GM19463 (cell line): ENCODE measurements at regions not wholly inside any gene's neighbourhood (a gene's known extent, or its start where the extent isn't known, plus 50 kb on each side); places are given as distances from the start of the nearest gene placed in this dataset.
A peak's percentile ranks its signal among the peaks of the same experiment; 100 is the strongest.
"Not testable (repeated sequence)": the region's sequence is repeated elsewhere in the genome, so short reads cannot be mapped to it uniquely, and the experiment has no call there.

ENCODE experiments used
- ATAC-seq: cut with Tn5 transposase; IDR thresholded peaks from one replicate; pipeline ENCODE4 v1.9.1; 2021; ENCODE audit warnings: mild to moderate bottlenecking, moderate library complexity; ENCODE audit not compliant: unreplicated experiment

- ATAC-seq = peak; percentile 71
These were observed 189.2 kb upstream of the NR3C1 start for GRCh38 chr5:143592648-143593047.

- no peak for ATAC-seq
These were observed 185.6 kb upstream of the NR3C1 start for GRCh38 chr5:143588933-143589662.

DNA sequence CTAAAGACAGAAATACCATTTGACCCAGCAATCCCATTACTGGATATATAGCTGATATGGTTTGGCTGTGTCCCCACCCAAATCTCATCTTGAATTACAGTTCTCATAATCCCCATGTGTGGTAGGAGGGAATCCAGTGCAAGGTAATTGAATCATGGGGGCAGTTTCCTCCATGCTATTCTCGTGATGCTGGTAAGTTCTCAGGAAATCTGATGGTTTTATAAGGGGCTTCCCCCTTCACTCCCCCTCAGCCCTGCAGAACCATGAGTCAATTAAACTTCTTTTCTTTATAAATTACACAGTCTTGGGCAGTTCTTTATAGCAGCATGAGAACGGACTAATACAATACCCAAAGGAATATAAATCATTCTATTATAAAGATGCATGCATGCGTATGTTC is 184.6 kb upstream of the NR3C1 start:
- ATAC-seq = not testable (repeated sequence)

- no peak for ATAC-seq
These were observed 183.4 kb upstream of the NR3C1 start for GRCh38 chr5:143586781-143587362.

DNA sequence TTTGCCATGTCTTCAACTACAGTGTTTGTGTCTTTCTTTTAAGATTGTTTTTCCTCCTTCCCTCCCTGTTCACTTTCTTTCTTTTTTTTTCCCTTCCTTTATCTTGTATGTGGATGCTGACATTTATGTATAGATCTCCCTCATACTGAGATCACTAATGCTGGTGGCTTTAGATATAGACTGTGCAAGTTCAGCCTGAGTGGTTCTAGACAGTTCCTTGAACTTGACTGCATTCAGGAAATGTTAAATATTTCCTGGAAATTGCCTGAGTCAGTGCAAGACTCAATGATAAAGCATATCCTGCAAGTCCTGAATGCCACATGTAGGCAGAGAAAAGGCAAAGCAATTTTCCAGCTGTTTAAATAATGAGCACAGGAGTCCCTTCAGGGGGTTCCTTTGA is 182.5 kb upstream of the NR3C1 start:
- no peak for ATAC-seq

- ATAC-seq = no peak
These were observed 179.9 kb upstream of the NR3C1 start for GRCh38 chr5:143583409-143583808.

DNA sequence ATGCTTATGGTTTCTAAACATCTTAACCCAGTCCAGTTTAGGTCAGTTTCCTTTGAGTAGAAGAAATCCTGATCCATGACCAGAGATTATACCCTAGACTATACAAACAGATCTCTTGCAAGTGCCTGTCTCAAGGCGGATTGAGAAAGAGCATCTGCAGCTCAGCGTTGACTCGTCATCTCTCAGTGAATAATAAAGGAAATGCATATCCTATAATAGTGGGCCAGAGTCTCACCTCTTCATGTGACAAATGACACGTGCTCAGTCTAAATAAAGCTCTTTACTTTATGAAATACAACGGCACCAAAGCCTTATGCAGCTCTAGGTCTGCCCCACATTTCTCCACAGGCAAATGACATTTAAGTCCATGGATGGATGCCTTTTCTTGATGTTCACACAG is 179.4 kb upstream of the NR3C1 start:
- no peak for ATAC-seq

DNA sequence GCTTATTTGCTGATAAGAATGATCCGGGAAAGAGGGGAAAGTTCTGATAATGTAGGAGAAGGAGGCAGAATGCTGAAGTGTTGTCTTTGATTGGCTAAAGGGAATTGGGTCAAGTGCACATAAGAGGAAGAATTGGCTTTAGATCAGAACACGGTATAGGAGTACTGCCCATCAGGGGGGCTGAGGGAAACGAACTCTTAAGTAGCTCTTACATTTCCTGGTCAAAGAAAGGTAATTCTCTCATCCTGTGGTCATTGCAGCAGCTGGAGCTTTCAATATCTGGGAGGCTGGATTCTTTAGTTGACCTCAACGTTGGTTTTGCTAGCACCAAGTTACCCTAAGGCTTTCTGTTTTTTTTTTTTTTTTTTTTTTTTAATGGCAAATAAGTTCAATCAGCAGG is 178.7 kb upstream of the NR3C1 start:
- no peak for ATAC-seq

- no peak for ATAC-seq
These were observed 178.2 kb upstream of the NR3C1 start for GRCh38 chr5:143581649-143582048.

- no peak for ATAC-seq
These were observed 177.7 kb upstream of the NR3C1 start for GRCh38 chr5:143581147-143581546.

DNA sequence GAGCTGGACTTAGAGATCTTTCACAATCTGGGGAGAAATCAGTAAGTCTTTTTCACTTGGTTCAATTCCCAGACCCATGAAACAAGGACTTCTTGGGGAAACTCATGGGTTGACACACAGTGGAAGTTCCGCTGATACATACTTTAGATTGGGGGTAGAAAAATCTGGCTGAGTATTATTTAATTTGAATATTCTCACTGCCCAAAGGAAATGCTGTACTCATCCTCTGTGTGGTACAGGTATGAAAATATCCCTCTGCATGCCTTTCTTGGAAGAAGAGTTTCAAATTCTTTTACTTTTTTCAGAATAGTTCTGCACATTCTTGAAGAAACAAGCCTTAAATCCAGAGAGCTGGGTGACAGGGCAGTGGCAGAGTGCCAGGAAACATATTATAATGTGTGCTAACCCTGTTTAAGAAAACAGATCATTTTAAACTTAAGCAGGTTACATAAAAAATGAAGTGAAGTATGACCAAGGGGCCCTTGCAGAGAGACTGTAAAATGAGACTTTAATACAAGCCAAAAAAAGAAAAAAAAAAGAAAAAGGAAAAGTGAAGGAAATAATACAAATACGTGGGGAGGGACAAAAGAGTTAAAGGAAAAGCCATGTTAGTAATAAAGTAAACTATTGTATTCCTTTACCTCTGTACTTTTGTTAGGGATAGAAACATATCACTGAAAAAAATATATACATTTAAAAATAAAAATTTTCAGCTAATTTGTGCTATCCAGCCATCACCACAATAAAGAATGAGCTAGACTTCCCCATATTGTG is 173.4 kb upstream of the NR3C1 start:
- no peak for ATAC-seq

GRCh38 chr5:143575286-143575685 is 171.8 kb upstream of the NR3C1 start:
- no peak for ATAC-seq

DNA sequence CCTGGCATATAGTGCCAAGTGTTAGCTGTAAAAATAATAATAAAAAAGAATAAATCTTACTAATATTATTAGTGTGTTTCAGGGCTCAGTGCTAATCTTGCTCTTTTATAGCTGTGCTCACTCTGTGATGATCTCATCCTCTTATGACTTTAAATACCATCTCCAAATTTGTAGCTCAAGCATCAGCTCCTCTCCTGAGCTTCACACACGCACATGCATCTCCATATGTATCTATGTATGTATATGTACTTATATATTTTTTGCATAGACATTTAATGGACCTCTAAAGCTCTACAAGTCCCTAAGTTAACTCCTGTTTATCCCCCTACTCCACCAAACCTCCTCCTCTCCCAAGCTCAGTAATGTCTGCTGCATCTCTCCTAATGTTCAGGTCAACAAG is 170.8 kb upstream of the NR3C1 start:
- no peak for ATAC-seq

- peak; percentile 62 for ATAC-seq
These were observed 170.2 kb upstream of the NR3C1 start for GRCh38 chr5:143573568-143574170.

- no peak for ATAC-seq
These were observed 169.2 kb upstream of the NR3C1 start for GRCh38 chr5:143572671-143573070.

DNA sequence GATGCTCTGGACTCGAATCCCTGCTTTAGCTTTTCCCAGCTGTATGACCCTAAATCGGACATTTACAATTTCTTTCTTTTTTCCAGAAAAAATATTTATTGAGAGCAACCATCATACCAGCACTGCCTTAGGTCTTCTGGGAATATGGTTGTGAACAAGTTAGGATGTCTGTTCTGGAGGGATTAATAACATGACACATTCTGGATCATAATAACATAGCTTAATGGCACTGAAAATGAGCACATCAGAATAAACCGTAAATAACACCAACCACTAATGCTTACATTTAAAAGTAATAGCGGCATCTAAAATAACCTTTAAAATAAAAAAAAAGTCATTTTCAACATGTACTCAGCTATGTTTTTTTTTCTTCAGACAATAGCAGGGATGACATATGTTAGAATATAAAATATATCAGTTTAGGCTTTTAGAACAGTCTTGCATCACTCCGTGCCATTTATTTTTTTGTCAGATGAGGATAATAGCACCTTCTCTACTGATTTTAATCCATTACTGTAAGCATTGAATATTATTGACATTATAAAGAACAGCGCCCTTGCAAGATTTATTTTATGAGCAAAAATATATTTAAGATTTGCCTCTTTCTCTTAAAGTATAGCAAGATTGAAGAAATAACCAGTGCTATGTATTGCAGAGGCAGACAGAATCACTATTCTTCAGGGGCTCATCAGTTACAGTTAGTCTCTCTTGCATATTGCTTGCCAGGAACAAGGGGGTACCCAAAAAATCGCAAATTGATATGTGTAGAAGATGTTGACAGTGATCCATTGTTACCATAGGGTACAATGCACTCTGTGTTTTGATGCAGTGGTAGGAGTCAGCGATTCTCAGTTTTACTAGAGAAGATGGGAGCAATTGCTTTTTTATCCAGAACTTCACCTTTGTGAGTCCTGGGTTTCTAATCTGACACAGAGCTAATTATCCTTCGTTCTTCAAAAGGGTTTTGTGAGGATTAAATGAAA is 168.4 kb upstream of the NR3C1 start:
- no peak for ATAC-seq

- no peak for ATAC-seq
These were observed 167.5 kb upstream of the NR3C1 start for GRCh38 chr5:143570989-143571388.

GRCh38 chr5:143569722-143570567 is 166.5 kb upstream of the NR3C1 start:
- ATAC-seq = no peak

DNA sequence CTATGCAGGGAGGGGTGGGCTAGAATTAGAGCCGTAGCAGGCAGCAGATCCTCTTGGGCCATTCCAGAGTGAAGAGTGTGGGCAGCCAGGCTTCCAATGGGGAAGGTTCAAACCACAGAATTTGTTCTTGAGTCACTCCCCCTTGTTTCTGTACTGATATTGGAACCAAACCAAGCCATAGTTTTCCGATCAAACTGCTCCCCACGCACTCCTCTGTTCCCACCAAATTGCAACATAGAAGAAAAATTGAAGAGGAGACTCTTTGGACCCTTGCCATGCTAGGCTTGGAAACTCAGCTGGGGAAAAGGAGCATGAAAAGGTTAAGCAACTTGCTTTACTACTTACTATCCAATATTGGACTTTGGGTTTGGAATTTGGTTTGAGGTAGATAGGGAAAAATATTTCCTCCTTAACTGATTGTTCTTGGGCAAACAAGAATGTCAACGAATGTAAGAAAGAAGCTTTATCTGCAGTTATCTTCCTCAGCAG is 165.8 kb upstream of the NR3C1 start:
- no peak for ATAC-seq
